A673 (cell line): ENCODE measurements at regions not wholly inside any gene's neighbourhood (a gene's known extent, or its start where the extent isn't known, plus 50 kb on each side); places are given as distances from the start of the nearest gene placed in this dataset.

Source experiments
- BruUV-seq: library from RNA; stranded (reverse); fragments of 400-500 nt; replicated peaks from 2 replicates; lab custom pipeline; 2021; lab: Mats Ljungman, UMichigan
- CTCF ChIA-PET: fragments of 300-600 bp; sonication (Branson Sonifier 250); formaldehyde crosslinking; loops from one replicate; lab custom pipeline; 2022; ENCODE audit warnings: antibody characterized with exemption; lab: Charles Lee
- POLR2A ChIA-PET: fragments of 300-600 bp; sonication (Branson Sonifier 250); formaldehyde crosslinking; loops from one replicate; lab custom pipeline; 2022; ENCODE audit warnings: antibody characterized with exemption; ENCODE audit not compliant: low non-redundant PET; lab: Charles Lee
- DNase-seq: peaks from one replicate; pipeline ENCODE4 v3.0.0-alpha.2; 2015; ENCODE audit warnings: low spot score
- H3K27ac ChIP-seq: fragments of 200-600 bp; sonication (generic); 2 replicates; pipeline ENCODE4 v1.5.1; 2016; ENCODE audit warnings: mixed run types, low read depth, mild to moderate bottlenecking, mixed read lengths, antibody characterized with exemption, low read length; ENCODE audit not compliant: poor library complexity, severe bottlenecking
- H3K27me3 ChIP-seq: fragments of 200-600 bp; sonication (generic); replicated peaks from 2 replicates; pipeline ENCODE4 v1.6.1; 2017; ENCODE audit warnings: mixed run types, low read depth, mild to moderate bottlenecking, mixed read lengths, antibody characterized with exemption, low read length; ENCODE audit not compliant: insufficient read depth, poor library complexity
- H3K36me3 ChIP-seq: fragments of 200-600 bp; sonication (generic); 2 replicates; pipeline ENCODE4 v1.6.1; 2016; ENCODE audit warnings: mixed run types, mild to moderate bottlenecking, mixed read lengths, antibody characterized with exemption, low read length; ENCODE audit not compliant: insufficient read depth, poor library complexity, severe bottlenecking
- H3K4me1 ChIP-seq: fragments of 200-600 bp; sonication (generic); 2 replicates; pipeline ENCODE4 v1.6.1; 2017; ENCODE audit warnings: mixed run types, mild to moderate bottlenecking, mixed read lengths, antibody characterized with exemption, low read length; ENCODE audit not compliant: insufficient read depth, poor library complexity, severe bottlenecking
- H3K4me3 ChIP-seq: fragments of 200-600 bp; sonication (generic); 2 replicates; pipeline ENCODE4 v1.5.1; 2016; ENCODE audit warnings: low read depth, mixed run types, mild to moderate bottlenecking, mixed read lengths, low read length; ENCODE audit not compliant: poor library complexity, severe bottlenecking
- H3K9me3 ChIP-seq: fragments of 200-600 bp; sonication (generic); 2 replicates; pipeline ENCODE4 v1.6.1; 2016; ENCODE audit warnings: mixed run types, low read depth, mild to moderate bottlenecking, mixed read lengths, antibody characterized with exemption, low read length; ENCODE audit not compliant: poor library complexity, severe bottlenecking
- CTCF ChIP-seq: fragments of 300-800, 200-600 bp; sonication (generic); conservative IDR thresholded peaks from 2 replicates; pipeline ENCODE4 v1.5.1; 2017; ENCODE audit warnings: low read depth, mild to moderate bottlenecking, antibody characterized with exemption, low read length, moderate library complexity, mixed read lengths
- EZH2 ChIP-seq: fragments of 200-600 bp; sonication (generic); IDR thresholded peaks from 2 replicates; pipeline ENCODE4 v1.6.1; 2017; ENCODE audit warnings: borderline replicate concordance, low read depth, mild to moderate bottlenecking, mixed read lengths, antibody characterized with exemption, low read length; ENCODE audit not compliant: poor library complexity, severe bottlenecking
- intact Hi-C: fragments of 100-400 bp; cut with micrococcal nuclease; formaldehyde crosslinking; loops from one replicate; pipeline ENCODE4 v1.10.0; 2022; ENCODE audit not compliant: unreplicated experiment

- Histone ChIP-seq H3K4me3 (no peak overlapping the region), H3K4me1 (no peaks in the 10 kb centered on the region), H3K27me3 (peaks cover 21% of the 10 kb centered on the region), H3K36me3 (no peaks in the 10 kb centered on the region), H3K9me3 (no peaks in the 10 kb centered on the region), H3K27ac (no peak overlapping the region)
- DNase-seq, result no peak
- CTCF ChIA-PET, result no interaction called here
- intact Hi-C loops, result no loop called here
- no TSS peak for BruUV-seq
- no peak for TF ChIP-seq CTCF
- no peak for TF ChIP-seq EZH2
- POLR2A ChIA-PET, result no interaction called here
Measured at GRCh38 chr12:29902043-29902442, 118.3 kb upstream of the TMTC1 start.

DNA sequence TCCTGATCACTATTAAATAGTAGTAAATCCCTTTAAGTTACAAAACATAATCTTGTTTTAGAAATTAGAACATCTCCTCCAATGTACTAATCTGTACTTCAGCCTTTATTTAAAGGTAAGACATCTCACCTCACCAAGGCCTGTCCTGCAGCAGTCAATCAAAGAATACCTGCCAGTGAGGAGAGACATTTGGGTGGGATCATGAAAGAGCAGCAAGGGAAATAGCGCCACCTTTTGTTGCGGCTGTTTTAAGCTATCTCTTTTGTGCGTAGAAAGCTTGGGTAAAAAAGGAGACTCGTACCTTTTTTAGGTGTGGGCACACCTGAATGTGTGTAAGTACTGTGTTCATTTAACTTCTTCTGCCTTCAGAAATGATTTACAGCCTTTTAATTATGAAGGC lies 117.8 kb upstream of the TMTC1 start:
- BruUV-seq, result no TSS peak
- Histone ChIP-seq H3K4me3 (no peak overlapping the region), H3K27ac (no peak overlapping the region), H3K27me3 (peaks cover 23% of the 10 kb centered on the region), H3K4me1 (no peaks in the 10 kb centered on the region), H3K9me3 (no peaks in the 10 kb centered on the region), H3K36me3 (no peaks in the 10 kb centered on the region)
- ChIA-PET CTCF (no interaction called here), POLR2A (no interaction called here)
- intact Hi-C loops, result no loop called here
- no peak; the same call in 1 of the 2 replicates for TF ChIP-seq CTCF
- TF ChIP-seq EZH2, result no peak
- no peak for DNase-seq

GRCh38 chr12:29899212-29899931 lies 115.6 kb upstream of the TMTC1 start:
- no peaks in the 10 kb centered on the region for H3K36me3 ChIP-seq
- DNase-seq, result no peak
- H3K4me3 ChIP-seq, result no peak overlapping the region
- peaks cover 29% of the 10 kb centered on the region for H3K27me3 ChIP-seq
- H3K27ac ChIP-seq, result no peak overlapping the region
- ChIA-PET CTCF (no interaction called here), POLR2A (no interaction called here)
- BruUV-seq, result no TSS peak
- H3K4me1 ChIP-seq, result no peaks in the 10 kb centered on the region
- TF ChIP-seq CTCF (no peak), EZH2 (no peak)
- intact Hi-C loops, result no loop called here
- no peaks in the 10 kb centered on the region for H3K9me3 ChIP-seq
